Spleen (tissue), 7 donors: ENCODE measurements at regions not wholly inside any gene's neighbourhood (a gene's known extent, or its start where the extent isn't known, plus 50 kb on each side); places are given as distances from the start of the nearest gene placed in this dataset.

ENCODE experiments used
- CTCF ChIP-seq, 11 experiments: fragments of 200-600 bp in 7 of 11; fragments of 450-650 bp in 4 of 11; sonication (generic) in 4 of 11; IDR thresholded peaks in 8 of 11; conservative IDR thresholded peaks in 3 of 11; 1 replicate in 7 of 11; 2 replicates in 4 of 11; pipeline versions ENCODE4 v1.4.0 to v1.8.0; 2016 to 2021; ENCODE audit warnings: antibody characterized with exemption in 11 of 11, inconsistent platforms in 4 of 11, mild to moderate bottlenecking in 1 of 11
- POLR2A ChIP-seq, 3 donors: fragments of 450-650 bp; IDR thresholded peaks; one replicate each; pipeline ENCODE4 v1.5.1; 2017; ENCODE audit warnings: antibody characterized with exemption in 3 of 3, mild to moderate bottlenecking in 1 of 3
- donor health status: DM: no; HTN: no; CAD: no; lungs with moderate emphysema.
- donor health status: DM: no; HTN: no; CAD: no.
- donor health status: DM: no; HTN: no; CAD: no.

DNA sequence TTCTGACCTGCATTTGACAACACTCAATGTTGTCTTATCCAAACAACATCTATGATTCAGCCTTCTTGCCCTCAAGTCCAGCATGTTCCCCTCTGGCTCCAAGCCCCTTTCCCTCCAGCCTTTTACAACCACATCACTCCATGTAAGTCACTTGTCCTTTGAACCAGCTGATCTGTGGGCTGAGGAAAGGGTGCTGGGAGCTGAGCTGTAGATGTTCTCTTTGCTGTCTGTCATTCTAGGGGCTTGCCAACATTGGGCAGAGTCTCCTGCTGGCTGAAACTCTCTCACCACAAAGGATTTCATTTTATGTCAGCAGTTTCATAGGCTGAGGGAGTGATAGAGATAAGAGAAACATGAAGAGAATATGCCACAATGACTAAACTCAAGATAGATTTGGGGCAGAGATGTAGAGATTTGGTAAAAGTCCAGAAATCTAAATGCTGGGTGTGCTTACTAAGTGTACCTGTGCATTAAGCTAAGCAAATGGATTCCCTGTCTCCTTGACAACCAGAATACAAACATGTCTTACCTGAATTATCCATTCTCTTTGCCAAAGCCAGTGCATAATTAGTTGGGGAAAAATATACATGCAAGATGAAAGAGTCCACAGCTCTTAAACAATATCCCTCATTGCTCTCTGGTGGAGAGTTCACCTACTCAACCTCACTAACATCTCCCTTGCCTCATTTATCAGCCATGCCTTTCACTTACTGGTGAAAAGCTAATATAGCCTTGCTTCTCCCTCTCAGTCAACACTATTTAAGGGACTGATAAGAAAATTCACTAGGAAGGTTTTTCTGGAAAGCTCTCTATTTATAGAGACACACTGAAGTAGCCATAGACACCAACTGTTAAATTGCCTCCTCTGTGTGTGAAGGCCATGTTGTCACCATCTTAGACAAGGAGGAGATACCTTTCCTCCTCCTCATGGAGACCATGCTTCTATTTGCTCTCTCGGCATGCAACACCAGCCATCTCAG is 175.5 kb upstream of the SERP2 start:
- no peak for TF ChIP-seq POLR2A (IDR thresholded peaks at IDR 0.05)
- no peak for TF ChIP-seq CTCF (IDR thresholded peaks at IDR 0.05 in 8 of 11, conservative IDR thresholded peaks at IDR 0.05 in 3 of 11)
